OCI-LY7 (cell line): ENCODE measurements at regions not wholly inside any gene's neighbourhood (a gene's known extent, or its start where the extent isn't known, plus 50 kb on each side); places are given as distances from the start of the nearest gene placed in this dataset.

Experiments used
- CTCF ChIP-seq: fragments of 200-600 bp; sonication (generic); conservative IDR thresholded peaks from 2 replicates; pipeline ENCODE4 v1.5.1; 2014; ENCODE audit warnings: mild to moderate bottlenecking, antibody characterized with exemption, low read length, moderate library complexity, mixed read lengths
- EZH2phosphoT487 ChIP-seq: fragments of 200-600 bp; sonication (generic); IDR thresholded peaks from 2 replicates; pipeline ENCODE4 v1.6.1; 2018; ENCODE audit warnings: low read depth, borderline replicate concordance, mild to moderate bottlenecking, mixed run types, antibody characterized with exemption, low read length, moderate library complexity, mixed read lengths

- no peak for TF ChIP-seq CTCF
- no peak for TF ChIP-seq EZH2phosphoT487
Measured at GRCh38 chr16:9580025-9580424, 488.6 kb downstream of the HAPSTR1 start.
